NCI-H1417 (cell line): ENCODE measurements at regions not wholly inside any gene's neighbourhood (a gene's known extent, or its start where the extent isn't known, plus 50 kb on each side); places are given as distances from the start of the nearest gene placed in this dataset.
A peak's percentile ranks its signal among the peaks of the same experiment; 100 is the strongest.

ENCODE experiments used
- DNase-seq, 3 experiments: peaks; one replicate each; lab custom pipeline; 2025; lab: John Stamatoyannopoulos, UW

- DNase-seq: no peak
Measured at GRCh38 chr9:85260275-85260845, 481.4 kb downstream of the AGTPBP1 start.

GRCh38 chr9:85258823-85259370 lies 482.9 kb downstream of the AGTPBP1 start:
- DNase-seq: peak; percentile 54 to 92 (median 74)

GRCh38 chr9:85258236-85258635 lies 483.5 kb downstream of the AGTPBP1 start:
- DNase-seq: no peak

- DNase-seq: no peak
Measured at GRCh38 chr9:85249313-85249621, 492.5 kb downstream of the AGTPBP1 start.

GRCh38 chr9:85248514-85249312 lies 493.0 kb downstream of the AGTPBP1 start:
- no peak for DNase-seq

GRCh38 chr9:85246541-85246940 lies 495.2 kb downstream of the AGTPBP1 start:
- DNase-seq: peak in 2 of 3 experiments; percentile 27 to 69

- DNase-seq: no peak
Measured at GRCh38 chr9:85244856-85245255, 496.9 kb downstream of the AGTPBP1 start.

- DNase-seq: no peak
Measured at GRCh38 chr9:85243977-85244376, 497.8 kb downstream of the AGTPBP1 start.

GRCh38 chr9:85237478-85237877 lies 504.3 kb downstream of the AGTPBP1 start:
- DNase-seq: no peak

- DNase-seq: no peak
Measured at GRCh38 chr9:85230081-85230480, 511.7 kb downstream of the AGTPBP1 start.

GRCh38 chr9:85228111-85228855 lies 513.5 kb downstream of the AGTPBP1 start:
- no peak for DNase-seq

GRCh38 chr9:85225180-85225579 lies 516.6 kb downstream of the AGTPBP1 start:
- no peak for DNase-seq

GRCh38 chr9:85224729-85225128 lies 517.0 kb downstream of the AGTPBP1 start:
- DNase-seq: no peak

- no peak for DNase-seq
Measured at GRCh38 chr9:85224301-85224700, 517.5 kb downstream of the AGTPBP1 start.

- DNase-seq: no peak
Measured at GRCh38 chr9:85223506-85224125, 518.1 kb downstream of the AGTPBP1 start.

GRCh38 chr9:85216601-85217000 lies 525.2 kb downstream of the AGTPBP1 start:
- no peak for DNase-seq

GRCh38 chr9:85215961-85216360 lies 525.8 kb downstream of the AGTPBP1 start:
- DNase-seq: no peak

GRCh38 chr9:85215416-85215815 lies 526.3 kb downstream of the AGTPBP1 start:
- no peak for DNase-seq

GRCh38 chr9:85213650-85214607 lies 527.8 kb downstream of the AGTPBP1 start:
- peak in 2 of 3 experiments; percentile 26 to 66 for DNase-seq

- peak in 2 of 3 experiments; percentile 31 to 73 for DNase-seq
Measured at GRCh38 chr9:85212887-85213286, 528.9 kb downstream of the AGTPBP1 start.

- peak in 1 of 3 experiments; percentile 43 for DNase-seq
Measured at GRCh38 chr9:85212209-85212608, 529.5 kb downstream of the AGTPBP1 start.
